Right cardiac atrium (tissue), 5 donors: ENCODE measurements at regions not wholly inside any gene's neighbourhood (a gene's known extent, or its start where the extent isn't known, plus 50 kb on each side); places are given as distances from the start of the nearest gene placed in this dataset.

Source experiments
- ATAC-seq, 2 donors: fragments of 200-7000 bp; cut with Tn5 transposase; one replicate each; pipeline versions ENCODE4 v1.8.0 to v1.9.1; 2020; ENCODE audit warnings: moderate library complexity in 2 of 2, mild to moderate bottlenecking in 1 of 2
- DNase-seq, 3 donors: peaks; one replicate each; pipeline ENCODE4 v3.0.0-alpha.2; 2020
- H3K27ac ChIP-seq: one replicate; pipeline ENCODE4 v1.5.1; 2013; ENCODE audit warnings: mild to moderate bottlenecking, low read length, control low read depth, moderate library complexity
- H3K27me3 ChIP-seq: one replicate; pipeline ENCODE4 v1.6.1; 2013; ENCODE audit not compliant: control insufficient read depth, insufficient read depth
- H3K4me1 ChIP-seq: one replicate; pipeline ENCODE4 v1.6.1; 2013; ENCODE audit warnings: low read length; ENCODE audit not compliant: control insufficient read depth, insufficient read depth
- H3K4me3 ChIP-seq: one replicate; pipeline ENCODE4 v1.5.1; 2013; ENCODE audit warnings: low read length, control low read depth
- H3K9me3 ChIP-seq: one replicate; pipeline ENCODE4 v1.6.1; 2013; ENCODE audit warnings: low read length; ENCODE audit not compliant: control insufficient read depth
- WGBS: extraction: QIAGEN DNeasy Blood & Tissue Kit; methylation state at CpG from one replicate; pipeline ENCODE4 v1.1.7; 2013; 5-methylcytosine and 5-hydroxymethylcytosine counted together
- intact Hi-C, 4 donors: fragments of 100-400 bp; cut with DNase I; formaldehyde crosslinking; loops; one replicate each; pipeline versions ENCODE4 v1.11.0 to v1.14.0; 2022 to 2023
- donor health status: healthy with polysubstance abuse.
- donor health status: DM: no; HTN: yes; CAD: no.
- donor health status: DM: no; HTN: no; CAD: no.
- donor health status: DM: no; HTN: yes; CAD: no; lungs with severe emphysema.
- donor health status: DM: yes; HTN: yes; CAD: no.

- WGBS, result 45% methylated on average over 3 of the region's 3 CpGs
- no peak for DNase-seq
- Histone ChIP-seq H3K4me1 (no peaks in the 10 kb centered on the region), H3K27ac (no peak overlapping the region), H3K27me3 (no peaks in the 10 kb centered on the region), H3K9me3 (no peaks in the 10 kb centered on the region), H3K4me3 (no peak overlapping the region)
- intact Hi-C loops, result no loop called here
- ATAC-seq, result no peak
Observed at GRCh38 chr4:176843710-176844109, 51.0 kb upstream of the VEGFC start.

GRCh38 chr4:176844448-176844847 lies 51.7 kb upstream of the VEGFC start:
- intact Hi-C loops, result no loop called here
- 94% methylated on average over 4 of the region's 4 CpGs for WGBS
- Histone ChIP-seq H3K27ac (no peak overlapping the region), H3K9me3 (no peaks in the 10 kb centered on the region), H3K27me3 (no peaks in the 10 kb centered on the region), H3K4me1 (no peaks in the 10 kb centered on the region), H3K4me3 (no peak overlapping the region)
- DNase-seq, result no peak
- ATAC-seq, result no peak

- Histone ChIP-seq H3K27ac (no peak overlapping the region), H3K27me3 (no peaks in the 10 kb centered on the region), H3K4me1 (no peaks in the 10 kb centered on the region), H3K9me3 (no peaks in the 10 kb centered on the region), H3K4me3 (no peak overlapping the region)
- ATAC-seq (no peak), DNase-seq (no peak)
- intact Hi-C loops, result no loop called here
- WGBS, result 39% methylated on average over 2 of the region's 2 CpGs
Observed at GRCh38 chr4:176845636-176846035, 52.9 kb upstream of the VEGFC start.

GRCh38 chr4:176849076-176849475 lies 56.4 kb upstream of the VEGFC start:
- Histone ChIP-seq H3K4me3 (no peak overlapping the region), H3K27me3 (no peaks in the 10 kb centered on the region), H3K27ac (no peak overlapping the region), H3K4me1 (no peaks in the 10 kb centered on the region), H3K9me3 (no peaks in the 10 kb centered on the region)
- no peak for DNase-seq
- no peak for ATAC-seq
- intact Hi-C loops, result no loop called here

- intact Hi-C loops, result no loop called here
- no peak for ATAC-seq
- no peak for DNase-seq
- Histone ChIP-seq H3K9me3 (no peaks in the 10 kb centered on the region), H3K4me1 (no peaks in the 10 kb centered on the region), H3K27ac (no peak overlapping the region), H3K27me3 (no peaks in the 10 kb centered on the region), H3K4me3 (no peak overlapping the region)
- 83% methylated on average over 2 of the region's 2 CpGs for WGBS
Observed at GRCh38 chr4:176850436-176850835, 57.7 kb upstream of the VEGFC start.

GRCh38 chr4:176856421-176856820 lies 63.7 kb upstream of the VEGFC start:
- H3K9me3 ChIP-seq, result no peaks in the 10 kb centered on the region
- intact Hi-C loops, result no loop called here
- H3K4me1 ChIP-seq, result no peaks in the 10 kb centered on the region
- H3K27me3 ChIP-seq, result no peaks in the 10 kb centered on the region
- 67% methylated on average over 2 of the region's 2 CpGs for WGBS
- no peak overlapping the region for H3K4me3 ChIP-seq
- DNase-seq (no peak), ATAC-seq (no peak)
- no peak overlapping the region for H3K27ac ChIP-seq

- Histone ChIP-seq H3K4me1 (no peaks in the 10 kb centered on the region), H3K4me3 (no peak overlapping the region), H3K27ac (no peak overlapping the region), H3K9me3 (no peaks in the 10 kb centered on the region), H3K27me3 (no peaks in the 10 kb centered on the region)
- intact Hi-C loops, result no loop called here
- ATAC-seq, result no peak
- DNase-seq, result no peak
Observed at GRCh38 chr4:176858839-176859238, 66.1 kb upstream of the VEGFC start.

- intact Hi-C loops, result no loop called here
- Histone ChIP-seq H3K27ac (no peak overlapping the region), H3K9me3 (no peaks in the 10 kb centered on the region), H3K4me3 (no peak overlapping the region), H3K4me1 (no peaks in the 10 kb centered on the region), H3K27me3 (no peaks in the 10 kb centered on the region)
- no peak for ATAC-seq
- 0% methylated on average over 1 of the region's 1 CpG for WGBS
- DNase-seq, result no peak
Observed at GRCh38 chr4:176864238-176864637, 71.5 kb upstream of the VEGFC start.

- Histone ChIP-seq H3K4me1 (no peaks in the 10 kb centered on the region), H3K9me3 (no peaks in the 10 kb centered on the region), H3K27ac (no peak overlapping the region), H3K27me3 (no peaks in the 10 kb centered on the region), H3K4me3 (no peak overlapping the region)
- WGBS, result 71% methylated on average over 2 of the region's 2 CpGs
- ATAC-seq, result no peak
- intact Hi-C loops, result no loop called here
- DNase-seq, result no peak
Observed at GRCh38 chr4:176868676-176869075, 76.0 kb upstream of the VEGFC start.

- Histone ChIP-seq H3K4me3 (no peak overlapping the region), H3K27me3 (no peaks in the 10 kb centered on the region), H3K27ac (no peak overlapping the region), H3K4me1 (no peaks in the 10 kb centered on the region), H3K9me3 (no peaks in the 10 kb centered on the region)
- intact Hi-C loops, result no loop called here
- DNase-seq (no peak), ATAC-seq (no peak)
- WGBS, result 54% methylated on average over 3 of the region's 3 CpGs
Observed at GRCh38 chr4:176872461-176872860, 79.7 kb upstream of the VEGFC start.

- H3K4me3 ChIP-seq, result no peak overlapping the region
- no peaks in the 10 kb centered on the region for H3K9me3 ChIP-seq
- no peak overlapping the region for H3K27ac ChIP-seq
- ATAC-seq (no peak), DNase-seq (no peak)
- WGBS, result 72% methylated on average over 10 of the region's 10 CpGs
- H3K4me1 ChIP-seq, result no peaks in the 10 kb centered on the region
- intact Hi-C loops, result no loop called here
- no peaks in the 10 kb centered on the region for H3K27me3 ChIP-seq
Observed at GRCh38 chr4:176874721-176875445, 82.2 kb upstream of the VEGFC start.

GRCh38 chr4:176875446-176875930 lies 82.8 kb upstream of the VEGFC start:
- Histone ChIP-seq H3K9me3 (no peaks in the 10 kb centered on the region), H3K4me1 (no peaks in the 10 kb centered on the region), H3K4me3 (no peak overlapping the region), H3K27me3 (no peaks in the 10 kb centered on the region), H3K27ac (no peak overlapping the region)
- no peak for DNase-seq
- WGBS, result 30% methylated on average over 2 of the region's 2 CpGs
- intact Hi-C loops, result no loop called here
- ATAC-seq, result no peak
